ENCODE measurements at regions not wholly inside any gene's neighbourhood (a gene's known extent, or its start where the extent isn't known, plus 50 kb on each side); places are given as distances from the start of the nearest gene placed in this dataset.

GRCh38 chr9:86521977-86522376 lies 167.8 kb upstream of the TUT7 start:
- no peak for TF ChIP-seq CTCF (IDR thresholded peaks at IDR 0.05)
- TF ChIP-seq EZH2 (IDR thresholded peaks at IDR 0.05; ENCODE audit: borderline replicate concordance, insufficient read depth, low read depth, low read length, poor library complexity, severe bottlenecking) = no peak
